GM12878 (cell line): ENCODE measurements at regions not wholly inside any gene's neighbourhood (a gene's known extent, or its start where the extent isn't known, plus 50 kb on each side); places are given as distances from the start of the nearest gene placed in this dataset.

Source experiments
- ATAC-seq: fragments of 200-7000 bp; cut with Tn5 transposase; 3 replicates; pipeline ENCODE4 v1.9.1; 2020; ENCODE audit warnings: mild to moderate bottlenecking, moderate library complexity
- BruUV-seq: library from RNA; stranded (reverse); fragments of 400-500 nt; replicated peaks from 2 replicates; lab custom pipeline; 2021; lab: Mats Ljungman, UMichigan
- CTCF ChIA-PET: fragments of 300-600 bp; sonication (Branson Sonifier 250); formaldehyde crosslinking; extraction: SDS; loops from one replicate; lab custom pipeline; 2021; ENCODE audit warnings: inconsistent platforms; lab: Yijun Ruan, JAX
- POLR2A ChIA-PET: fragments of 350-600 bp; formaldehyde crosslinking; extraction: SDS; loops from one replicate; lab custom pipeline; 2021; ENCODE audit warnings: inconsistent platforms; lab: Charles Lee
- RAD21 ChIA-PET: fragments of 300-600 bp; sonication (Branson Sonifier 250); formaldehyde crosslinking; loops from one replicate; lab custom pipeline; 2023; ENCODE audit warnings: antibody characterized with exemption; ENCODE audit not compliant: unreplicated experiment; lab: Charles Lee
- SMC1A ChIA-PET: fragments of 300-600 bp; sonication (Branson Sonifier 250); formaldehyde crosslinking; loops from one replicate; lab custom pipeline; 2023; ENCODE audit not compliant: unreplicated experiment, uncharacterized antibody; lab: Charles Lee
- DNase-seq: peaks from one replicate; pipeline ENCODE4 v3.0.0-alpha.2; 2011; ENCODE audit warnings: low read depth, low spot score
- FAIRE-seq: peaks from 3 replicates; lab custom pipeline; 2011; peaks lifted over from hg19 to GRCh38; lab: Jason Lieb, UNC
- H2AFZ ChIP-seq: 2 replicates; pipeline ENCODE4 v1.6.0; 2011; ENCODE audit warnings: low read depth, low read length, control low read depth; ENCODE audit not compliant: control insufficient read depth
- H3K27ac ChIP-seq: 2 replicates; pipeline ENCODE4 v1.5.1; 2011; ENCODE audit warnings: control low read depth; ENCODE audit not compliant: control insufficient read depth, insufficient read depth
- H3K27me3 ChIP-seq, 2 experiments: replicated peaks in 1 of 2; 2 replicates each; pipeline versions ENCODE4 v1.6.0 to v1.6.1; 2011; ENCODE audit warnings: low read length in 1 of 2; ENCODE audit not compliant: control insufficient read depth in 2 of 2, insufficient read depth in 2 of 2
- H3K36me3 ChIP-seq, 2 experiments: 2 replicates each; pipeline ENCODE4 v1.5.1; 2011; ENCODE audit warnings: low read length in 1 of 2; ENCODE audit not compliant: control insufficient read depth in 2 of 2, insufficient read depth in 2 of 2
- H3K4me1 ChIP-seq: 2 replicates; pipeline ENCODE4 v1.6.1; 2011; ENCODE audit warnings: mild to moderate bottlenecking, low read length, moderate library complexity, mixed read lengths; ENCODE audit not compliant: control insufficient read depth, insufficient read depth
- H3K4me2 ChIP-seq: 2 replicates; pipeline ENCODE4 v1.6.0; 2011; ENCODE audit warnings: control low read depth; ENCODE audit not compliant: control insufficient read depth, insufficient read depth
- H3K4me3 ChIP-seq: fragments of 200-600 bp; sonication (generic); 2 replicates; pipeline ENCODE4 v1.5.1; 2016
- H3K79me2 ChIP-seq: 2 replicates; pipeline ENCODE4 v1.6.0; 2011; ENCODE audit warnings: low read length; ENCODE audit not compliant: control insufficient read depth, insufficient read depth
- H3K9ac ChIP-seq: 2 replicates; pipeline ENCODE4 v1.8.0; 2011; ENCODE audit warnings: low read length, control low read depth, mixed read lengths; ENCODE audit not compliant: control insufficient read depth, insufficient read depth
- H3K9me3 ChIP-seq: replicated peaks from 3 replicates; pipeline ENCODE4 v1.5.1; 2011; ENCODE audit warnings: mild to moderate bottlenecking, low read length; ENCODE audit not compliant: control insufficient read depth, insufficient read depth
- H4K20me1 ChIP-seq: 2 replicates; pipeline ENCODE4 v1.6.0; 2011; ENCODE audit not compliant: control insufficient read depth, insufficient read depth
- ASH2L ChIP-seq: fragments of 300-600, 200-600 bp; sonication (generic); IDR thresholded peaks from 2 replicates; pipeline ENCODE4 v1.6.1; 2017; ENCODE audit warnings: low read depth, mild to moderate bottlenecking, borderline replicate concordance
- E4F1 ChIP-seq: fragments of 450-650 bp; IDR thresholded peaks from 2 replicates; pipeline ENCODE4 v1.6.1; 2018; ENCODE audit warnings: borderline replicate concordance, mild to moderate bottlenecking; ENCODE audit not compliant: partially characterized antibody
- HSF1 ChIP-seq: fragments of 150-350 bp; IDR thresholded peaks from 2 replicates; pipeline ENCODE4 v1.6.1; 2014; ENCODE audit warnings: mild to moderate bottlenecking, low read depth, low read length
- IKZF1 ChIP-seq: fragments of 450-650 bp; conservative IDR thresholded peaks from 2 replicates; pipeline ENCODE4 v1.6.1; 2017; ENCODE audit warnings: antibody characterized with exemption, mild to moderate bottlenecking
- PBX3 ChIP-seq: IDR thresholded peaks from 2 replicates; pipeline ENCODE4 v1.6.1; 2011; ENCODE audit warnings: mild to moderate bottlenecking, low read depth, low read length, moderate library complexity; ENCODE audit not compliant: insufficient replicate concordance
- PML ChIP-seq: IDR thresholded peaks from 2 replicates; pipeline ENCODE4 v1.6.1; 2012; ENCODE audit warnings: low read length, inconsistent platforms
- RFX5 ChIP-seq: IDR thresholded peaks from 2 replicates; pipeline ENCODE4 v1.6.1; 2011; ENCODE audit warnings: low read depth, low read length, improper control_type of control experiment
- STAT3 ChIP-seq: IDR thresholded peaks from 2 replicates; pipeline ENCODE4 v1.6.1; 2011; ENCODE audit warnings: low read depth, low read length, improper control_type of control experiment
- SUPT20H ChIP-seq: IDR thresholded peaks from 2 replicates; pipeline ENCODE4 v1.6.1; 2011; ENCODE audit warnings: low read depth, mild to moderate bottlenecking, low read length, moderate library complexity, borderline replicate concordance; ENCODE audit not compliant: control insufficient read depth
- WGBS: methylation state at CpG from one replicate; pipeline ENCODE4 v1.1.6; 2016; ENCODE audit warnings: low lambda C conversion rate; ENCODE audit not compliant: insufficient replicate concordance, insufficient coverage; ENCODE audit errors: missing lambda C conversion rate; 5-methylcytosine and 5-hydroxymethylcytosine counted together
- in situ Hi-C: fragments of 300-500 bp; cut with MboI; formaldehyde crosslinking; loops from 9 replicates; pipeline ENCODE4 v1.14.3; 2018; ENCODE audit warnings: mixed read lengths
- intact Hi-C: fragments of 100-400 bp; cut with micrococcal nuclease; formaldehyde crosslinking; loops from one replicate; pipeline ENCODE4 v1.14.2; 2022; ENCODE audit not compliant: unreplicated experiment

- Histone ChIP-seq H3K79me2 (no peaks in the 10 kb centered on the region), H3K27me3 (no peaks in the 10 kb centered on the region; a peak in 1 of 4 replicates), H3K9ac (no peak overlapping the region), H3K4me1 (no peaks in the 10 kb centered on the region), H3K4me3 (no peak overlapping the region), H3K36me3 (no peaks in the 10 kb centered on the region), H3K27ac (no peak overlapping the region), H3K4me2 (no peak overlapping the region), H4K20me1 (no peaks in the 10 kb centered on the region), H2AFZ (no peak overlapping the region), H3K9me3 (no peaks in the 10 kb centered on the region)
- CTCF ChIA-PET = interaction anchor here (0.7 kb wide), 1 partner anchor 9 kb away, joined by 3 read pairs; no protein-coding TSS in a partner anchor
- no TSS peak for BruUV-seq
- TF ChIP-seq STAT3 (no peak), SUPT20H (no peak)
- in situ Hi-C loops = no loop called here
- intact Hi-C loops = no loop called here
- POLR2A ChIA-PET = no interaction called here
- SMC1A ChIA-PET = no interaction called here
- DNase-seq (no peak), ATAC-seq (no peak), FAIRE-seq (no peak)
- RAD21 ChIA-PET = no interaction called here
- WGBS = 0% methylated on average over 2 of the region's 2 CpGs
These were observed 352.4 kb downstream of the CD109 start for GRCh38 chr6:74048387-74048786.

GRCh38 chr6:74044417-74045096 lies 348.6 kb downstream of the CD109 start:
- Histone ChIP-seq H3K27ac (no peak overlapping the region), H3K79me2 (no peaks in the 10 kb centered on the region), H3K36me3 (no peaks in the 10 kb centered on the region), H2AFZ (no peak overlapping the region), H3K9me3 (no peaks in the 10 kb centered on the region), H3K4me2 (no peak overlapping the region), H3K4me3 (no peak overlapping the region), H4K20me1 (no peaks in the 10 kb centered on the region), H3K9ac (no peak overlapping the region), H3K27me3 (no peaks in the 10 kb centered on the region), H3K4me1 (no peaks in the 10 kb centered on the region)
- DNase-seq (no peak), ATAC-seq (no peak), FAIRE-seq (no peak)
- intact Hi-C loops (no loop called here), in situ Hi-C loops (no loop called here)
- WGBS = 0% methylated on average over 3 of the region's 3 CpGs
- POLR2A ChIA-PET = no interaction called here
- RAD21 ChIA-PET = no interaction called here
- BruUV-seq = no TSS peak
- SMC1A ChIA-PET = no interaction called here
- TF ChIP-seq E4F1 (no peak), RFX5 (no peak), STAT3 (no peak), ASH2L (no peak), HSF1 (no peak), IKZF1 (no peak), PML (no peak), PBX3 (no peak)
- CTCF ChIA-PET = interaction anchor here (0.6 kb wide), 1 partner anchor 1035 kb away, joined by 4 read pairs; no protein-coding TSS in a partner anchor
